ENCODE measurements at regions not wholly inside any gene's neighbourhood (a gene's known extent, or its start where the extent isn't known, plus 50 kb on each side); places are given as distances from the start of the nearest gene placed in this dataset.

- no peak overlapping the region for H3K27ac ChIP-seq (ENCODE audit: low read depth in 2 of 2, low read length in 2 of 2)
- FAIRE-seq (no peak), DNase-seq (no peak)
- no peaks in the 10 kb centered on the region for H3K36me3 ChIP-seq (ENCODE audit: control insufficient read depth in 2 of 3, insufficient read depth in 3 of 3, low read length in 3 of 3)
- H3K4me3 ChIP-seq (ENCODE audit: low read length in 3 of 3) = no peak overlapping the region
- H3K9me3 ChIP-seq (ENCODE audit: control insufficient read depth in 2 of 3, insufficient read depth in 1 of 3, low read length in 3 of 3) = peaks cover 0 to 2% (median 0%) of the 10 kb centered on the region in 3 donors
- no peak for TF ChIP-seq CTCF (IDR thresholded peaks at IDR 0.05; ENCODE audit: borderline replicate concordance, extremely low read depth, insufficient read depth)
- no peak overlapping the region for H3K9ac ChIP-seq (ENCODE audit: low read length in 3 of 3)
- intact Hi-C loops (cut with DNase I) = no loop called here
- H3K4me1 ChIP-seq (ENCODE audit: control insufficient read depth in 2 of 3, insufficient read depth in 2 of 3, low read depth in 1 of 3, low read length in 3 of 3) = no peaks in the 10 kb centered on the region
- H3K27me3 ChIP-seq (ENCODE audit: control insufficient read depth, insufficient read depth, low read length) = no peaks in the 10 kb centered on the region
These were observed 199.9 kb upstream of the FAM3C start for GRCh38 chr7:121595758-121596696.

GRCh38 chr7:121591926-121592325 is 195.8 kb upstream of the FAM3C start:
- FAIRE-seq (no peak), DNase-seq (no peak)
- intact Hi-C loops (cut with DNase I) = no loop called here

DNA sequence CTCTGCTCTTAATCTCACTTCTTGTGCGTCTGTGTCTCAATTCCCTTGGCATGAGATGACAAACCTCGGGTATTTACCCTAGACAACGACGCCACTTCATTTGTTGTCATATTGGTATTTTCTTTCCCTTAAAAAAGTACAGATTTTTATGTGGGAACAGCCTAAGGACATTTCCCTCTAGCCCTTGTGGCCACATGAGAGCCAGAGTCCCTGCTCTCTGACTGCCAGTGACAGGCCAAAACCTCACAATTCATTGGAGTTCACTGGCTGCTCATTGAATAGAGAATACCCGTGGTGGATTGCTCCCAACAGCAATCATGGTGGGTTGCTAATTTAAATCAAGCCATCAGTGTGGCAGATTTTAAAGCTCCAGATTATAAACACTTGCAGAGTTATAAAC is 191.3 kb upstream of the FAM3C start:
- Histone ChIP-seq H3K9me3 (ENCODE audit: control insufficient read depth in 2 of 3, insufficient read depth in 1 of 3, low read length in 3 of 3) (no peaks in the 10 kb centered on the region), H3K4me1 (ENCODE audit: control insufficient read depth in 2 of 3, insufficient read depth in 2 of 3, low read depth in 1 of 3, low read length in 3 of 3) (no peaks in the 10 kb centered on the region), H3K4me3 (ENCODE audit: low read length in 3 of 3) (no peak overlapping the region), H3K9ac (ENCODE audit: low read length in 3 of 3) (no peak overlapping the region), H3K27me3 (ENCODE audit: control insufficient read depth, insufficient read depth, low read length) (no peaks in the 10 kb centered on the region), H3K36me3 (ENCODE audit: control insufficient read depth in 2 of 3, insufficient read depth in 3 of 3, low read length in 3 of 3) (no peaks in the 10 kb centered on the region), H3K27ac (ENCODE audit: low read depth in 2 of 2, low read length in 2 of 2) (no peak overlapping the region)
- TF ChIP-seq CTCF (IDR thresholded peaks at IDR 0.05; ENCODE audit: borderline replicate concordance, extremely low read depth, insufficient read depth) = no peak
- DNase-seq (no peak), FAIRE-seq (no peak)
- intact Hi-C loops (cut with DNase I) = no loop called here

More at GRCh38 chr7:121591926-121592325, 195.8 kb upstream of the FAM3C start:
- H3K4me1 ChIP-seq (ENCODE audit: control insufficient read depth in 2 of 3, insufficient read depth in 2 of 3, low read depth in 1 of 3, low read length in 3 of 3) = no peaks in the 10 kb centered on the region
- TF ChIP-seq CTCF (IDR thresholded peaks at IDR 0.05; ENCODE audit: borderline replicate concordance, extremely low read depth, insufficient read depth) = no peak
- no peaks in the 10 kb centered on the region for H3K36me3 ChIP-seq (ENCODE audit: control insufficient read depth in 2 of 3, insufficient read depth in 3 of 3, low read length in 3 of 3)
- no peak overlapping the region for H3K9ac ChIP-seq (ENCODE audit: low read length in 3 of 3)
- no peaks in the 10 kb centered on the region for H3K9me3 ChIP-seq (ENCODE audit: control insufficient read depth in 2 of 3, insufficient read depth in 1 of 3, low read length in 3 of 3)
- no peaks in the 10 kb centered on the region for H3K27me3 ChIP-seq (ENCODE audit: control insufficient read depth, insufficient read depth, low read length)
- no peak overlapping the region for H3K4me3 ChIP-seq (ENCODE audit: low read length in 3 of 3)
- H3K27ac ChIP-seq (ENCODE audit: low read depth in 2 of 2, low read length in 2 of 2) = no peak overlapping the region
